ENCODE measurements at regions not wholly inside any gene's neighbourhood (a gene's known extent, or its start where the extent isn't known, plus 50 kb on each side); places are given as distances from the start of the nearest gene placed in this dataset.

DNA sequence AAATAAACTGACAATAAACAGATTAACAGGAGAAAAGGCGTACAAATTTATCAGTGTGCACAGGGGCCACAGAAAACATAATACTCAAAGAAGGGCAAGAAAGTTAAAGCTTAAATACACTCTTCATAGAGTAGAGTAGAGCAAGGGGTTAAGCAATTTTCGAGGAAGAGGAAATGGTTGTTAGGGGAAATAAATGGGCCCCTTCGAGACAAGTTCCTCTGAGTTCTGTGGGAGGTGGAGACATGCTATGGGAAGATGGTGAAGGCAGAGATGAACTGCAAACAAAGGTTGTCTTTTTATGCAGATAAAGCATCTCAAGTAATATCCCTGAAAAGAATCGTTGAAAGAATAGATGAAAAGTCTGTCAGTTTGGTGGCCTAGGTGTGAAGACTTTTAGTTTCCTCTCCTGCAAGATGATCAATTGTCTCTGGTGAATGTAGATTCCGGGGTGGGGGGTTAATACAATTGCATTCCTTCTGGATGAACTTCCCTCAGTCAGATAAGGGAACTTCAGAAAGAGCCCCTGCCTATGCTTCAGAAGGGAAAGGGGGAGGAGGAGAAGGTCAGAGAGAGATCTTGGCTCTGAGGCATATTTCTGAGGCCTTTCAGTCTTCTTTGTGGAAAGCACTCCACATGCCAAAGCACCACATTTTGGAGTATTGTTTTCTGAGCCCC is 127.0 kb downstream of the METTL4 start:
- TF ChIP-seq, protein P1, sequence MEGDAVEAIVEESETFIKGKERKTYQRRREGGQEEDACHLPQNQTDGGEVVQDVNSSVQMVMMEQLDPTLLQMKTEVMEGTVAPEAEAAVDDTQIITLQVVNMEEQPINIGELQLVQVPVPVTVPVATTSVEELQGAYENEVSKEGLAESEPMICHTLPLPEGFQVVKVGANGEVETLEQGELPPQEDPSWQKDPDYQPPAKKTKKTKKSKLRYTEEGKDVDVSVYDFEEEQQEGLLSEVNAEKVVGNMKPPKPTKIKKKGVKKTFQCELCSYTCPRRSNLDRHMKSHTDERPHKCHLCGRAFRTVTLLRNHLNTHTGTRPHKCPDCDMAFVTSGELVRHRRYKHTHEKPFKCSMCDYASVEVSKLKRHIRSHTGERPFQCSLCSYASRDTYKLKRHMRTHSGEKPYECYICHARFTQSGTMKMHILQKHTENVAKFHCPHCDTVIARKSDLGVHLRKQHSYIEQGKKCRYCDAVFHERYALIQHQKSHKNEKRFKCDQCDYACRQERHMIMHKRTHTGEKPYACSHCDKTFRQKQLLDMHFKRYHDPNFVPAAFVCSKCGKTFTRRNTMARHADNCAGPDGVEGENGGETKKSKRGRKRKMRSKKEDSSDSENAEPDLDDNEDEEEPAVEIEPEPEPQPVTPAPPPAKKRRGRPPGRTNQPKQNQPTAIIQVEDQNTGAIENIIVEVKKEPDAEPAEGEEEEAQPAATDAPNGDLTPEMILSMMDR (IDR thresholded peaks at IDR 0.05; ENCODE audit: extremely low read depth, missing control alignments): no peak
- no peak for DNase-seq (ENCODE audit: low spot score)

DNA sequence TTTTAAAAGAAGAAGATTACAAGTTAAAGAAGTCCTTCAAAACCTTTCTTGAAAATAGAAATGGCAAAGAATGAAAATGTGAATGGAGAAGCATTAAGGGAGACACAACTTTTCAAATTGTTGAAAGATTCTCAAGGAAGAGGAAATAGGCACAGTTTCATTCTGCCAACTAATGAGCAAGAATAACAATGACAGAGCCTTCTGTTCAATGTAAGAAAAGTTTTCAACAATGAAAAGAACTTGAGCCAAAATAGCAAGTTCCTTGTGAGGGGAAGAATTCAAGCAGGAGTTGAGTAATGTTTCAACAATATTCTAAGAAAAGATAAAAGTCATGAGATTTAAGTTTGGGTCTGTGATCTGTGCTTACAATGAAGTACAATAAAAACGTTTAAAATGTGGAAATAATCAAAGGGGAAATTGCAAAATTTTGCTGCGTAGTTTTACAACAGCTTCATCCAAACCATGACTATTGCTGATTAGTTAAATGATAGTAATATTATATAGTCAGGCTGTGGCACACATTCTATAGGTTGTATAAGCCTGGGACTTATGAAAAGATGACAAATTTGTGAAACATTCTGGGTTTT is 122.6 kb downstream of the METTL4 start:
- no peak for DNase-seq (ENCODE audit: low spot score)
- TF ChIP-seq, protein P1 (IDR thresholded peaks at IDR 0.05; ENCODE audit: extremely low read depth, missing control alignments): no peak

DNA sequence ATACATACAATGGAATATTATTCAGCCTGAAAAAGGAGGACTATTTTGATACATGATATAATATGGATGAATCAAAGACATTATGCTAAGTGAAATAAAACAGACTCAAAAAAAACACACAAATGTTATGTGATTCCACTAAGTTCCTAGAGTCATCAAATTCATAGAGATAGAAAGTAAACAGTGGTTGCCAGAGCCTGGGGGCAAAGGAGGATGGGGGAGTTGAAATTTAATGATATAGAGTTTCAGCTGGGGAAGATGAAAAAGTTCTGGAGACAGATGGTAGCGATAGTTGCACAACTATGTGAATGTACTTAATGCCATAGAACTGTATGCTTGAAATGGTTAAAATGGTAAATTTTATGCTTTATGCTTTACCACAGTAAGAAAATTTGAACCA is 119.7 kb downstream of the METTL4 start:
- no peak for DNase-seq (ENCODE audit: low spot score)
- TF ChIP-seq, protein P1 (IDR thresholded peaks at IDR 0.05; ENCODE audit: extremely low read depth, missing control alignments): no peak

DNA sequence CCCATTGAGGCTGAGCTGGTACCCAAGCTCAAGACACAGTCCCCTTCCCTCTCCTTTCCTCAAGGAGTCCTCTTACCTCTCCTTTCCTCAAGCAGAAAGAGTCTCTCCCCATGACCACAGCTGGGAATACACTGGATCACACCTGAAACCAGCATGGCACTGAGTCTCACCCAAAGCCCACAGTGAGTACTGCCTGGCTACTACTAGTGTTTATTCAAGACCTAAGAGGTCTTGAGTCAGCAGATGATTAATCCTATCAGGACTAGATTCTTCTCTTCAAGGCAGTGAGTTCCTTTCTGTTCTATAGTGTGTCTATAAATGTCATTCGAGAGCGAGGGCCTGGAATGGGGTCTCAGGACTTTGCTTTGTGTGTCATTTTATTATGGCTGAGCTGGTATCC is 111.4 kb downstream of the METTL4 start:
- TF ChIP-seq, protein P1 (IDR thresholded peaks at IDR 0.05; ENCODE audit: extremely low read depth, missing control alignments): no peak
- DNase-seq (ENCODE audit: low spot score): no peak

DNA sequence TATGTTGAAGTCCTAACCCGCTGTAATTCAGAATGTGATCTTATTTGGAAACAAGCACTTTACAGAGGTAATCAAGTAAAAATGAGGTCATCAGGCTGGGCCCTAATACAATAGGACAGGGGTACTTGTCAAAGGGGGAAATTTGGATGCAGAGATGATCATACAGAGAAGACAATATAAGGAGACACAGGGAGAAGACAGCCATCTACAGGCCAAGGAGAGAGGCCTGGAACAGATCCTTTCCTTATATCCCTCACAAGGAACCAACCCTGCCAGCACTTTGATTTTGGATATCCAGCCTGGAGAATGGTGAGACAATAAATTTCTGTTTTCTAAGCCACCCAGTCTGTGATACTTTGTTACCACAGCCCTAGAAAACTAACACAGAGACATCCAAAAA is 104.3 kb downstream of the METTL4 start:
- DNase-seq (ENCODE audit: low spot score): no peak
- TF ChIP-seq, protein P1 (IDR thresholded peaks at IDR 0.05; ENCODE audit: extremely low read depth, missing control alignments): no peak

DNA sequence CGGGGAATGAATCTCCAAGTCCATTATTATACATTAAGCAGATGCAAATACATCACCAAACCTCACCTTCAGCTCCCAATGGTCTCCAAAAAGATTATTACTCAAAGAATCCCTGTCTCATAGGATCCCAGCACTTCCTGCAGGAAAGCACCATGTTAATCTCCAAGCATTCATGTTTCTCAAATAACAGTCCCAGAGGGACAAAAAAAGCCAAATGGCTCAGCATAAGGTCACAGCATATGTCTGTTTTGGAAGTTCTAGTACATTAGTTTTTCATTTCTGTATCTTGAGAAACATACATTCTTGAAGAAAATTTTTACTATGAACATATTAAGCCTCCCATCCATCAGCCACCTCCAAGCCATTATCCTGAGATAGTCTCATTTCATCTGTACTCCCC is 103.3 kb downstream of the METTL4 start:
- DNase-seq (ENCODE audit: low spot score): no peak
- TF ChIP-seq, protein P1 (IDR thresholded peaks at IDR 0.05; ENCODE audit: extremely low read depth, missing control alignments): no peak

DNA sequence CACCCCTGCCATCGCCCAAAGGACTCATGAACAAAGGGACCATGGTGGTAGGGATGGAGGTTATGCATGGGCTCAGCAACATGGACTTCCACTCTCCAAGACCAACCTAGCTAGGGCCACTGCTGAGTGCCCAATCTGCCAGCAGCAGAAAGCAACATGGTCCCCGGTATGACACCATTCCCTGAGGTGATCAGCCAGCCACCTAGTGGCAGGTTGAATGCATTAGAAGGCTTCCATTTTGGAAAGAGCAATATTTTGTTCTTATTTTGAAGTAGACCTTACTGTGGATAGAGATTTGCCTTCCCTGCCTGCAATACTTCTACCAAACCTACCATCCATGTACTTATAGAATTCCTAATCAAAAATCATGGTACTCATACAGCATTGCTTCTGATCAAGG is 99.8 kb downstream of the METTL4 start:
- TF ChIP-seq, protein P1 (IDR thresholded peaks at IDR 0.05; ENCODE audit: extremely low read depth, missing control alignments): no peak
- no peak for DNase-seq (ENCODE audit: low spot score)

Data from GM20000 (cell line).